GM12878 (cell line): ENCODE measurements at regions not wholly inside any gene's neighbourhood (a gene's known extent, or its start where the extent isn't known, plus 50 kb on each side); places are given as distances from the start of the nearest gene placed in this dataset.

Experiments used
- BHLHE40 ChIP-seq, 2 experiments: fragments of 450-650 bp in 1 of 2; IDR thresholded peaks; 2 replicates each; pipeline ENCODE4 v1.6.1; 2011 to 2017; ENCODE audit warnings: low read depth in 2 of 2, borderline replicate concordance in 1 of 2, improper control_type of control experiment in 1 of 2, low read length in 1 of 2, mild to moderate bottlenecking in 1 of 2
- CBX3 ChIP-seq: fragments of 200-600 bp; sonication (generic); IDR thresholded peaks from 2 replicates; pipeline ENCODE4 v1.6.1; 2016; ENCODE audit warnings: low read depth, borderline replicate concordance
- EZH2 ChIP-seq: IDR thresholded peaks from 2 replicates; pipeline ENCODE4 v1.6.1; 2012; ENCODE audit warnings: low read depth, mild to moderate bottlenecking, control low read depth, inconsistent platforms, low read length, borderline replicate concordance; ENCODE audit not compliant: control insufficient read depth
- IKZF1 ChIP-seq: fragments of 450-650 bp; conservative IDR thresholded peaks from 2 replicates; pipeline ENCODE4 v1.6.1; 2017; ENCODE audit warnings: antibody characterized with exemption, mild to moderate bottlenecking
- JUND ChIP-seq: IDR thresholded peaks from 2 replicates; pipeline ENCODE4 v1.6.1; 2012; ENCODE audit warnings: low read depth, mild to moderate bottlenecking, low read length, improper control_type of control experiment, moderate library complexity
- NBN ChIP-seq: fragments of 450-650 bp; IDR thresholded peaks from 2 replicates; pipeline ENCODE4 v1.6.1; 2016
- NR2C2 ChIP-seq: IDR thresholded peaks from 2 replicates; pipeline ENCODE4 v1.6.1; 2011; ENCODE audit warnings: borderline replicate concordance, low read depth; ENCODE audit not compliant: control insufficient read depth, insufficient read length
- PML ChIP-seq: IDR thresholded peaks from 2 replicates; pipeline ENCODE4 v1.6.1; 2012; ENCODE audit warnings: low read length, inconsistent platforms
- POLR2A ChIP-seq: IDR thresholded peaks from 2 replicates; pipeline ENCODE4 v1.6.1; 2011; ENCODE audit warnings: low read depth, mild to moderate bottlenecking, low read length
- TF ChIP-seq, protein P1 (sequence below): fragments of 450-650 bp; IDR thresholded peaks from 2 replicates; pipeline ENCODE4 v1.6.1; 2017; ENCODE audit warnings: mild to moderate bottlenecking
- TF ChIP-seq, protein P2 (sequence below): IDR thresholded peaks from 2 replicates; pipeline ENCODE4 v1.6.1; 2011; ENCODE audit warnings: low read depth, low read length, improper control_type of control experiment, borderline replicate concordance
- TF ChIP-seq, protein P3 (sequence below), 3 experiments: IDR thresholded peaks in 2 of 3; conservative IDR thresholded peaks in 1 of 3; 2 replicates each; pipeline ENCODE4 v1.5.1; 2011; ENCODE audit warnings: low read depth in 3 of 3, low read length in 3 of 3, mild to moderate bottlenecking in 3 of 3, control low read depth in 2 of 3, moderate library complexity in 2 of 3, inconsistent platforms in 1 of 3, mixed read lengths in 1 of 3; ENCODE audit not compliant: control insufficient read depth in 2 of 3, insufficient read depth in 1 of 3; ENCODE audit errors: extremely low read depth in 1 of 3

DNA sequence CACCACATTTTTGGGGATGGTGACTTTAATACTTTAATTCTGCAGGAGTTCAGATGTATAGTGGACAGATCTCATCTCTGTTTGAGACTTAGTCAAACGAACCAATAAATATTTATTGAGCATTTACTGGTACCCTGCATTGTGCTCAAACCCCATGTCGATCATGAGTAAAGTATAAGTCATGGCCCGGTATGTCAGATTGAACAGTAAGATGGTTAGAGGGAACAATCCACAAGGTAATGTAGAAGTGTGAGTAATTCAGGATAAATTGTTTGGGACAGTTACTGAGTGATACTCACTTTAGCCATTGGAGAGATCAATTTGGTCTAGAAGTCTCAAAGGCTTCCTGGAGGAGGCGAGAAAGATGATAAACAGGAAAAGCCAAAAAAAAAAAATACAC lies 265.5 kb upstream of the C2CD4B start:
- TF ChIP-seq NR2C2 = no peak
- no peak for TF ChIP-seq BHLHE40 (IDR thresholded peaks at IDR 0.05; ENCODE audit: borderline replicate concordance in 1 of 2, low read depth in 2 of 2, low read length in 1 of 2)
- TF ChIP-seq NBN = no peak
- no peak for TF ChIP-seq CBX3
- TF ChIP-seq IKZF1 = no peak
- no peak for TF ChIP-seq EZH2
- TF ChIP-seq, protein P1, sequence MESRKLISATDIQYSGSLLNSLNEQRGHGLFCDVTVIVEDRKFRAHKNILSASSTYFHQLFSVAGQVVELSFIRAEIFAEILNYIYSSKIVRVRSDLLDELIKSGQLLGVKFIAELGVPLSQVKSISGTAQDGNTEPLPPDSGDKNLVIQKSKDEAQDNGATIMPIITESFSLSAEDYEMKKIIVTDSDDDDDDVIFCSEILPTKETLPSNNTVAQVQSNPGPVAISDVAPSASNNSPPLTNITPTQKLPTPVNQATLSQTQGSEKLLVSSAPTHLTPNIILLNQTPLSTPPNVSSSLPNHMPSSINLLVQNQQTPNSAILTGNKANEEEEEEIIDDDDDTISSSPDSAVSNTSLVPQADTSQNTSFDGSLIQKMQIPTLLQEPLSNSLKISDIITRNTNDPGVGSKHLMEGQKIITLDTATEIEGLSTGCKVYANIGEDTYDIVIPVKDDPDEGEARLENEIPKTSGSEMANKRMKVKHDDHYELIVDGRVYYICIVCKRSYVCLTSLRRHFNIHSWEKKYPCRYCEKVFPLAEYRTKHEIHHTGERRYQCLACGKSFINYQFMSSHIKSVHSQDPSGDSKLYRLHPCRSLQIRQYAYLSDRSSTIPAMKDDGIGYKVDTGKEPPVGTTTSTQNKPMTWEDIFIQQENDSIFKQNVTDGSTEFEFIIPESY = no peak
- TF ChIP-seq JUND = no peak
- no peak for TF ChIP-seq POLR2A
- TF ChIP-seq PML = no peak
- TF ChIP-seq, protein P2, sequence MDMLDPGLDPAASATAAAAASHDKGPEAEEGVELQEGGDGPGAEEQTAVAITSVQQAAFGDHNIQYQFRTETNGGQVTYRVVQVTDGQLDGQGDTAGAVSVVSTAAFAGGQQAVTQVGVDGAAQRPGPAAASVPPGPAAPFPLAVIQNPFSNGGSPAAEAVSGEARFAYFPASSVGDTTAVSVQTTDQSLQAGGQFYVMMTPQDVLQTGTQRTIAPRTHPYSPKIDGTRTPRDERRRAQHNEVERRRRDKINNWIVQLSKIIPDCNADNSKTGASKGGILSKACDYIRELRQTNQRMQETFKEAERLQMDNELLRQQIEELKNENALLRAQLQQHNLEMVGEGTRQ = no peak
- TF ChIP-seq, protein P3, sequence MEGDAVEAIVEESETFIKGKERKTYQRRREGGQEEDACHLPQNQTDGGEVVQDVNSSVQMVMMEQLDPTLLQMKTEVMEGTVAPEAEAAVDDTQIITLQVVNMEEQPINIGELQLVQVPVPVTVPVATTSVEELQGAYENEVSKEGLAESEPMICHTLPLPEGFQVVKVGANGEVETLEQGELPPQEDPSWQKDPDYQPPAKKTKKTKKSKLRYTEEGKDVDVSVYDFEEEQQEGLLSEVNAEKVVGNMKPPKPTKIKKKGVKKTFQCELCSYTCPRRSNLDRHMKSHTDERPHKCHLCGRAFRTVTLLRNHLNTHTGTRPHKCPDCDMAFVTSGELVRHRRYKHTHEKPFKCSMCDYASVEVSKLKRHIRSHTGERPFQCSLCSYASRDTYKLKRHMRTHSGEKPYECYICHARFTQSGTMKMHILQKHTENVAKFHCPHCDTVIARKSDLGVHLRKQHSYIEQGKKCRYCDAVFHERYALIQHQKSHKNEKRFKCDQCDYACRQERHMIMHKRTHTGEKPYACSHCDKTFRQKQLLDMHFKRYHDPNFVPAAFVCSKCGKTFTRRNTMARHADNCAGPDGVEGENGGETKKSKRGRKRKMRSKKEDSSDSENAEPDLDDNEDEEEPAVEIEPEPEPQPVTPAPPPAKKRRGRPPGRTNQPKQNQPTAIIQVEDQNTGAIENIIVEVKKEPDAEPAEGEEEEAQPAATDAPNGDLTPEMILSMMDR (IDR thresholded peaks at IDR 0.05 in 2 of 3, conservative IDR thresholded peaks at IDR 0.05 in 1 of 3; ENCODE audit: control insufficient read depth in 2 of 3, extremely low read depth in 1 of 3, insufficient read depth in 1 of 3, low read depth in 3 of 3, low read length in 3 of 3) = no peak
